GM12873 (cell line): ENCODE measurements at regions not wholly inside any gene's neighbourhood (a gene's known extent, or its start where the extent isn't known, plus 50 kb on each side); places are given as distances from the start of the nearest gene placed in this dataset.

ENCODE experiments used
- TF ChIP-seq, protein P1 (sequence below): IDR thresholded peaks from 2 replicates; pipeline ENCODE4 v1.5.1; 2012; ENCODE audit warnings: low read depth, mild to moderate bottlenecking, moderate library complexity, low read length, control low read depth; ENCODE audit not compliant: insufficient read depth; ENCODE audit errors: missing control alignments

DNA sequence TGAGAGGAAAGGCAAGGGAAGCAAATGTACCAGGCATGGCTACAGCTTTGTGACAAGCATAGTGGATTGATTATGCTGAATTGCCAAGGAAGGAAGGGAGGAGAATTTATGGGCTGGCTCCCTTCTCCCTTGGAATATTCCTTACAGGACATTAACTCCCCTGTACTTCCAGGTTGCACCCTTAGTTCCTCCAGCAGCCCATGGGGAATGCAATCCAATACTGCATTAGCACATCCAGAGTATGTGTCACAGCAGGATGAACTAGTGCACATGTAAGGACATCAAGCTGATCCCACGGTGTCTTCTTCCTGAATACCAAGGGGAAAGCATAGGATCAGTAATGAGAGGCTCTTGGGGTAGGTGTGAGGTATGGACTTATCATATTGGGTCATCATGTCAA lies 390.7 kb upstream of the POU3F2 start:
- TF ChIP-seq, protein P1, sequence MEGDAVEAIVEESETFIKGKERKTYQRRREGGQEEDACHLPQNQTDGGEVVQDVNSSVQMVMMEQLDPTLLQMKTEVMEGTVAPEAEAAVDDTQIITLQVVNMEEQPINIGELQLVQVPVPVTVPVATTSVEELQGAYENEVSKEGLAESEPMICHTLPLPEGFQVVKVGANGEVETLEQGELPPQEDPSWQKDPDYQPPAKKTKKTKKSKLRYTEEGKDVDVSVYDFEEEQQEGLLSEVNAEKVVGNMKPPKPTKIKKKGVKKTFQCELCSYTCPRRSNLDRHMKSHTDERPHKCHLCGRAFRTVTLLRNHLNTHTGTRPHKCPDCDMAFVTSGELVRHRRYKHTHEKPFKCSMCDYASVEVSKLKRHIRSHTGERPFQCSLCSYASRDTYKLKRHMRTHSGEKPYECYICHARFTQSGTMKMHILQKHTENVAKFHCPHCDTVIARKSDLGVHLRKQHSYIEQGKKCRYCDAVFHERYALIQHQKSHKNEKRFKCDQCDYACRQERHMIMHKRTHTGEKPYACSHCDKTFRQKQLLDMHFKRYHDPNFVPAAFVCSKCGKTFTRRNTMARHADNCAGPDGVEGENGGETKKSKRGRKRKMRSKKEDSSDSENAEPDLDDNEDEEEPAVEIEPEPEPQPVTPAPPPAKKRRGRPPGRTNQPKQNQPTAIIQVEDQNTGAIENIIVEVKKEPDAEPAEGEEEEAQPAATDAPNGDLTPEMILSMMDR: no peak

DNA sequence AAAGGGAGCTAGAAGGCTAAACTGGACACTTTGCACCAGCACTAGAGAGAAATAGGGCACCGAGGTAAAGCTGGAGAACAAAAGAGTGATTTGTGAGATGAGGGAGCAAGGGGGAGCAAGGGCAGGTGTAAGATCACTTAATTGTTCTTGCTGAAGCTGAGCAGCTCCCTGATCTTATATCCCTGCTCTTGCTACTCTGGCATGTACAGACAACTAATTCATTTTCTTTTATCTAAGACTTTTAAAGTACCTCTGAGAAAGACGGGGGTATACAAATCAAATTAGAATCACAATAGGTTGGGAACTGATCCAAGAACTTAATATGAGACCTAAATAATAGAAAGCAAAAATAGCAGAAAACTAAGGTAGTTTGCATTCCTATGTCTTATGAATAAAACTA lies 381.7 kb upstream of the POU3F2 start:
- TF ChIP-seq, protein P1: no peak

DNA sequence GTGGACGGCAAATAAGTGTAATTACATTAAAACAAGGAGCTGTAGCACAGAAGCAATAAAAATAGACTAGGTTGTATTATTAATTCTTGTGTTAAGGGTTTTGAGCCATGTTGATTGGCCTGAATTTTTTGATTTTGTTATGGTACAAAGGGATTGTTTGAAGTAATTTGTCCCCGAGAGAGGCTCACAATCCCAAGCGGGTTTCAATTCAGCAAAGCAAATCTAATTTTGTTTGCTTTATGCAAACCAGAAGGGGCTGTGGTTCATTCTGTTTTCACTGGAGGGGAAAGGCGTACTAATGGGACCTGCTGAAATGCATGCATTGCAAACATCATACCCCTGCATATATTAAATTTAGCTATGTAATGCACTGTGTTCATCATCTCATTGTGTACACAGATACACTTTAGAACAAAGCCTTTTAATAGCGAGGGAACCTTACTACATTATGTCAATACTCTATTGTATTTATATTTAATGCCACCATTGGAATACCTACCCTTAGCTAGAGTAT lies 379.5 kb upstream of the POU3F2 start:
- TF ChIP-seq, protein P1: no peak

DNA sequence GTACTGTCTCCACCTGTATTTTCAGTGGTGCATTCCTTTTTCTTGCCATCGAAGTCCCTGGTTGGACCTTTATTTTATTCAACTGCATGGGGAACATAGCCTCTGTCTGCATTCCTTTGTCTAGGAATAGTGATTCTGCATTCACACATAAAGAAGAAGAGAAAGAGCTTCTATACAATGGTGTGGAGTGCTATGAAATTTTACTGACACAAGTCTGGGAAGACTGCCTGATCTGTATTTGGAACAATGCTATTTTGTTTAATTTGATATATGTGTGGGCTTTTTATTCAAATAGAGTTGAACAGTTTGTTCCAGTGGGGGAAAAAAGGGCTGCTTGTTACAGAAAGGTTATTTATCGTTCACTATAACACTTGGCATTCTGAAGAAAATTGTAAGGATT lies 375.7 kb upstream of the POU3F2 start:
- TF ChIP-seq, protein P1: no peak

DNA sequence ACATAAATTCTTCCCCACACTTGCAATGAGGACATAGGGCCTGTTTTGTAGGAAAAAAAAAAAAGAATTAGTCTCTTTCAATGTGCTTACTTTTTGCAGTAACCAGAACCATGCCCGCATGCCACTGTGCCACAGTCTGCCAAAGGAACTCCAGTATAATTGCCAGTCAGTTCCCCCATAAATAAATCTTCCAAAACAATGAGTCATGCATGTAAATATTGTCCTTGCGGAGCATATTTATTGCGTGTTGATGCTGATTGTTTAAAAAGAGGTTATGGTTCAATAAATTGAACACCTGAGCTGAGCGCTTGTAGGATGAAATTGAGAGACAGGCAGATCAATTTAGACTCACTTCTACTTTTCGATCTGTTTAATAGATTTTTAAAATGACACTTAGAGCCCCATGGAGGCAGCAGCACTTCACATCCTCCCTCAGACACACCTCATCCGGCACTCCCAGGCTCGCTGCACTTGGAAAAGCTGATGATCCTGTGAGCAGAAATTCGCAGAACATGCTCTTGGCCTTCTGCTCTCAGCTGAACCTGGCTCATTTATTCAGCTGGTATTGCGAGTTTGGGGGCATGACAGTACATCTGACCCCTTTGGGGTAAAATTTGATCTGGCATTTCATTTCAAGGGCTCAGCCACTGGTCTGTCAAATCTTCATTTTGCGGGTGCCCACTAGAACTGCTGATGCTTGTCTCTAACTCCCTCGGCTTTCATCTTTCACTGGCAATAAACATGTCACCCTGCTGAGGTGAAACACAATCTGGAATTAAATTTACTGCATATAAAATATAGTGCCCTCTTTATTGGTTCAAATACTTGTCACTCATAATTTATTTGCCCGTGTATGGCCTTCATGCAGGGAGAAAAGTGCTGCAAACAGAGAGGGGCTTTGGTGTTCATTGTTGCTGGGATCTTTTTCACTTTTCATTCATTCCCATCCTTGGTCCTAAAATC lies 371.1 kb upstream of the POU3F2 start:
- TF ChIP-seq, protein P1: no peak

DNA sequence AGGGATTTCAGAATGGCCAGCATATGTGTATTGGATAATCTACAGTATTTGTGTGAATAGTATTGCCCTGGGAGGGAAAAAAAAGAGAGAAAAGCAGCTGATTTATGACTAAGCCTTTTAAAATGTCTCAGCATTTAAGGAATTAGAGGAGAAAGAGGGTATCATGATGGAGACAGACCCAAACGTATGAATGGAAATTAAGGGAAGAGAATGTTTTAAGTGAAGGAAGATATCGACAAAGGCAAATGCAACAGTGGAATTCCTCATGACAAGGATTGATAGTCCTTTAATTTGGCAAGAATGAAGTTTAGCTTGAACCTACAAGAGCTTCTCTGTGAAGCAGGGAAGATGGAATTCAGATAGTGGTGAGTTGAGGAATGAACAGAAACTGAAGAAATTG lies 367.3 kb upstream of the POU3F2 start:
- TF ChIP-seq, protein P1: no peak

DNA sequence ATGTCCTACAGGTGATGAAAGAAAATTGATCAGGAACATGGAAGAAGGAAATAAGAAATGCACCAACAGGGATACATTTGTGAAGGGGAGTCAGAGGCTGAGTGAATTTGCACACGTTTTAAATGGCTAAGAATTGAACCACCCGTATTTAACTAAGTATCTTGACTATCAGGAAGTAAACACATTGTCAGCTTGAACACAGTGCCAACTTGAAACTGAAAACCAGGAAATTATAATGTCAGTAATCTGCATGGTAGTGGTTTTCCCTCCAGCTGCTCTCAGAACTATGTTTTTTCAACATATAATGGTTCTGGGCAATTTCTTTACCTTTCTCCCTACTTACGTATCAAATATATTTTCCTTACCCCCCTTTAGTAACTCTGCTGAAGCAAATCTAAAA lies 366.5 kb upstream of the POU3F2 start:
- TF ChIP-seq, protein P1: no peak
